H1 (cell line): ENCODE measurements at regions not wholly inside any gene's neighbourhood (a gene's known extent, or its start where the extent isn't known, plus 50 kb on each side); places are given as distances from the start of the nearest gene placed in this dataset.

Source experiments
- CTCF ChIA-PET: fragments of 300-600 bp; sonication (Branson Sonifier 250); formaldehyde crosslinking; loops from one replicate; lab custom pipeline; 2021; ENCODE audit not compliant: partially characterized antibody; lab: Charles Lee
- POLR2A ChIA-PET: fragments of 300-600 bp; sonication (Branson Sonifier 250); formaldehyde crosslinking; loops from one replicate; lab custom pipeline; 2021; ENCODE audit warnings: inconsistent platforms; ENCODE audit not compliant: partially characterized antibody; lab: Charles Lee
- DNase-seq, 2 experiments: peaks; one replicate each; pipeline versions ENCODE4 v3.0.0 to v3.0.0-alpha.2; 2010 to 2022; ENCODE audit warnings: low spot score in 2 of 2, low read depth in 1 of 2, mixed read lengths in 1 of 2
- FAIRE-seq: peaks from 2 replicates; lab custom pipeline; 2011; peaks lifted over from hg19 to GRCh38; lab: Jason Lieb, UNC
- H2AFZ ChIP-seq: 2 replicates; pipeline ENCODE4 v1.8.1; 2012; ENCODE audit warnings: low read length, inconsistent platforms
- H2AK5ac ChIP-seq: 2 replicates; pipeline ENCODE4 v1.6.1; 2013; ENCODE audit warnings: low read depth, low read length
- H2BK120ac ChIP-seq: replicated peaks from 2 replicates; pipeline ENCODE3; 2013; ENCODE audit warnings: low read depth, low read length, inconsistent platforms
- H2BK12ac ChIP-seq: 2 replicates; pipeline ENCODE4 v1.6.1; 2013; ENCODE audit warnings: low read depth, low read length
- H2BK15ac ChIP-seq: 2 replicates; pipeline ENCODE4 v1.6.1; 2013; ENCODE audit warnings: low read length
- H2BK20ac ChIP-seq: 2 replicates; pipeline ENCODE4 v1.6.1; 2013; ENCODE audit warnings: low read length
- H2BK5ac ChIP-seq: 2 replicates; pipeline ENCODE4 v1.6.1; 2013; ENCODE audit warnings: low read depth, low read length
- H3K14ac ChIP-seq: 2 replicates; pipeline ENCODE4 v1.6.1; 2013; ENCODE audit warnings: inconsistent platforms; ENCODE audit not compliant: insufficient read length
- H3K18ac ChIP-seq: 2 replicates; pipeline ENCODE4 v1.6.1; 2013; ENCODE audit warnings: low read length; ENCODE audit errors: extremely low read depth
- H3K23ac ChIP-seq: 2 replicates; pipeline ENCODE4 v1.6.1; 2013; ENCODE audit warnings: inconsistent platforms; ENCODE audit not compliant: insufficient read length
- H3K23me2 ChIP-seq: 2 replicates; pipeline ENCODE4 v1.6.1; 2013; ENCODE audit warnings: low read depth, low read length
- H3K27ac ChIP-seq: 2 replicates; pipeline ENCODE4 v1.6.1; 2011; ENCODE audit warnings: low read depth, low read length, inconsistent platforms
- H3K27me3 ChIP-seq, 4 experiments: replicated peaks in 1 of 4; 1 replicate in 1 of 4; 2 replicates in 3 of 4; pipeline versions ENCODE4 v1.6.1 to v1.8.1; 2011 to 2013; ENCODE audit warnings: low read length in 3 of 4, mild to moderate bottlenecking in 3 of 4, inconsistent platforms in 2 of 4, mixed read lengths in 2 of 4, moderate library complexity in 1 of 4; ENCODE audit not compliant: control insufficient read depth in 3 of 4, insufficient read depth in 3 of 4; ENCODE audit errors: extremely low read depth in 1 of 4
- H3K36me3 ChIP-seq, 4 experiments: 2 replicates each; pipeline versions ENCODE4 v1.6.1 to v1.8.1; 2011 to 2013; ENCODE audit warnings: mild to moderate bottlenecking in 4 of 4, low read length in 3 of 4, moderate library complexity in 2 of 4, control low read depth in 1 of 4, inconsistent platforms in 1 of 4; ENCODE audit not compliant: insufficient read depth in 4 of 4, control insufficient read depth in 2 of 4
- H3K4ac ChIP-seq: replicated peaks from 2 replicates; pipeline ENCODE3; 2013; ENCODE audit warnings: low read length, low read depth, mixed read lengths, inconsistent platforms; ENCODE audit not compliant: insufficient read length
- H3K4me1 ChIP-seq, 4 experiments: replicated peaks in 1 of 4; 1 replicate in 1 of 4; 2 replicates in 3 of 4; pipeline versions ENCODE4 v1.6.1 to v1.8.1; 2011 to 2013; ENCODE audit warnings: low read length in 3 of 4, inconsistent platforms in 2 of 4, mixed read lengths in 1 of 4; ENCODE audit not compliant: insufficient read depth in 4 of 4, control insufficient read depth in 3 of 4
- H3K4me2 ChIP-seq, 2 experiments: 2 replicates each; pipeline versions ENCODE4 v1.6.1 to v1.8.1; 2011 to 2013; ENCODE audit warnings: low read depth in 2 of 2, low read length in 2 of 2, control low read depth in 1 of 2, inconsistent platforms in 1 of 2, mild to moderate bottlenecking in 1 of 2; ENCODE audit not compliant: insufficient read depth in 1 of 2
- H3K4me3 ChIP-seq, 4 experiments: fragments of 200-600, 300-600 bp in 1 of 4; sonication (generic), shearing (Covaris generic), sonication (Bioruptor Twin) in 1 of 4; 2 replicates each; pipeline versions ENCODE4 v1.5.1 to v1.8.1; 2011 to 2016; ENCODE audit warnings: low read length in 4 of 4, low read depth in 3 of 4, control low read depth in 2 of 4, inconsistent platforms in 2 of 4, mild to moderate bottlenecking in 2 of 4, mixed read lengths in 1 of 4, moderate library complexity in 1 of 4; ENCODE audit not compliant: insufficient read depth in 2 of 4; ENCODE audit errors: extremely low read depth in 1 of 4
- H3K56ac ChIP-seq: replicated peaks from 2 replicates; pipeline ENCODE3; 2013; ENCODE audit warnings: low read depth, mild to moderate bottlenecking, mixed read lengths, low read length, inconsistent platforms; ENCODE audit not compliant: insufficient read length
- H3K79me1 ChIP-seq: 2 replicates; pipeline ENCODE4 v1.6.1; 2013; ENCODE audit warnings: low read depth, low read length, control low read depth
- H3K79me2 ChIP-seq, 2 experiments: 2 replicates each; pipeline versions ENCODE4 v1.6.1 to v1.8.1; 2012 to 2013; ENCODE audit warnings: low read length in 2 of 2, mild to moderate bottlenecking in 2 of 2, inconsistent platforms in 1 of 2; ENCODE audit not compliant: insufficient read depth in 2 of 2, control insufficient read depth in 1 of 2
- H3K9ac ChIP-seq, 4 experiments: replicated peaks in 1 of 4; 1 replicate in 1 of 4; 2 replicates in 3 of 4; pipeline versions ENCODE4 v1.6.1 to v1.8.1; 2011 to 2013; ENCODE audit warnings: low read depth in 3 of 4, low read length in 3 of 4, control low read depth in 2 of 4, mild to moderate bottlenecking in 2 of 4, moderate library complexity in 2 of 4, inconsistent platforms in 1 of 4; ENCODE audit errors: extremely low read depth in 1 of 4
- H3K9me3 ChIP-seq, 2 experiments: 2 replicates each; pipeline versions ENCODE4 v1.6.1 to v1.8.1; 2012 to 2013; ENCODE audit warnings: mild to moderate bottlenecking in 2 of 2, moderate library complexity in 2 of 2, control low read depth in 1 of 2, inconsistent platforms in 1 of 2, low read depth in 1 of 2, low read length in 1 of 2, mixed read lengths in 1 of 2; ENCODE audit not compliant: insufficient read depth in 2 of 2
- H4K20me1 ChIP-seq, 2 experiments: replicated peaks in 1 of 2; 2 replicates each; pipeline versions ENCODE3 to v1.8.1; 2011 to 2013; ENCODE audit warnings: inconsistent platforms in 2 of 2, low read length in 2 of 2, mild to moderate bottlenecking in 1 of 2; ENCODE audit not compliant: insufficient read depth in 2 of 2, control insufficient read depth in 1 of 2
- H4K5ac ChIP-seq: 2 replicates; pipeline ENCODE4 v1.6.1; 2013; ENCODE audit warnings: low read length, low read depth, mixed read lengths, inconsistent platforms; ENCODE audit not compliant: insufficient read length
- H4K8ac ChIP-seq: 2 replicates; pipeline ENCODE4 v1.8.0; 2013; ENCODE audit warnings: mild to moderate bottlenecking, moderate library complexity, low read length, inconsistent platforms; ENCODE audit not compliant: insufficient read depth; ENCODE audit errors: extremely low read depth
- H4K91ac ChIP-seq: replicated peaks from 2 replicates; pipeline ENCODE3; 2013; ENCODE audit warnings: low read length, mixed read lengths, inconsistent platforms; ENCODE audit not compliant: insufficient read length
- BCL11A ChIP-seq, 2 experiments: IDR thresholded peaks; one replicate each; pipeline ENCODE4 v1.6.1; 2011; ENCODE audit warnings: low read depth in 2 of 2, low read length in 2 of 2, mild to moderate bottlenecking in 2 of 2
- NRF1 ChIP-seq: IDR thresholded peaks from 2 replicates; pipeline ENCODE4 v1.6.1; 2011; ENCODE audit warnings: mild to moderate bottlenecking, low read depth, low read length, improper control_type of control experiment
- RNF2 ChIP-seq: fragments of 200-900, 300-1000 bp; sonication (generic); IDR thresholded peaks from 2 replicates; pipeline ENCODE4 v1.7.1; 2016; ENCODE audit warnings: borderline replicate concordance, low read depth, mild to moderate bottlenecking, antibody characterized with exemption, low read length; ENCODE audit not compliant: poor library complexity, severe bottlenecking; ENCODE audit errors: missing control alignments
- TCF12 ChIP-seq: IDR thresholded peaks from 2 replicates; pipeline ENCODE4 v1.6.1; 2011; ENCODE audit warnings: low read depth, mild to moderate bottlenecking, low read length
- WGBS, 2 experiments: shearing (Covaris generic) in 1 of 2; methylation state at CpG; one replicate each; pipeline versions ENCODE4 v1.1.6 to v1.1.7; 2013 to 2015; ENCODE audit warnings: low lambda C conversion rate in 2 of 2, mixed read lengths in 2 of 2, inconsistent platforms in 1 of 2, low coverage in 1 of 2, missing lambda C conversion rate in 1 of 2; ENCODE audit not compliant: insufficient replicate concordance in 2 of 2, insufficient coverage in 1 of 2, insufficient read length in 1 of 2; ENCODE audit errors: extremely low coverage in 1 of 2, missing lambda C conversion rate in 1 of 2; 5-methylcytosine and 5-hydroxymethylcytosine counted together
- TF ChIP-seq, protein P1 (sequence below): IDR thresholded peaks from 2 replicates; pipeline ENCODE4 v1.6.1; 2012; ENCODE audit warnings: inconsistent platforms

DNA sequence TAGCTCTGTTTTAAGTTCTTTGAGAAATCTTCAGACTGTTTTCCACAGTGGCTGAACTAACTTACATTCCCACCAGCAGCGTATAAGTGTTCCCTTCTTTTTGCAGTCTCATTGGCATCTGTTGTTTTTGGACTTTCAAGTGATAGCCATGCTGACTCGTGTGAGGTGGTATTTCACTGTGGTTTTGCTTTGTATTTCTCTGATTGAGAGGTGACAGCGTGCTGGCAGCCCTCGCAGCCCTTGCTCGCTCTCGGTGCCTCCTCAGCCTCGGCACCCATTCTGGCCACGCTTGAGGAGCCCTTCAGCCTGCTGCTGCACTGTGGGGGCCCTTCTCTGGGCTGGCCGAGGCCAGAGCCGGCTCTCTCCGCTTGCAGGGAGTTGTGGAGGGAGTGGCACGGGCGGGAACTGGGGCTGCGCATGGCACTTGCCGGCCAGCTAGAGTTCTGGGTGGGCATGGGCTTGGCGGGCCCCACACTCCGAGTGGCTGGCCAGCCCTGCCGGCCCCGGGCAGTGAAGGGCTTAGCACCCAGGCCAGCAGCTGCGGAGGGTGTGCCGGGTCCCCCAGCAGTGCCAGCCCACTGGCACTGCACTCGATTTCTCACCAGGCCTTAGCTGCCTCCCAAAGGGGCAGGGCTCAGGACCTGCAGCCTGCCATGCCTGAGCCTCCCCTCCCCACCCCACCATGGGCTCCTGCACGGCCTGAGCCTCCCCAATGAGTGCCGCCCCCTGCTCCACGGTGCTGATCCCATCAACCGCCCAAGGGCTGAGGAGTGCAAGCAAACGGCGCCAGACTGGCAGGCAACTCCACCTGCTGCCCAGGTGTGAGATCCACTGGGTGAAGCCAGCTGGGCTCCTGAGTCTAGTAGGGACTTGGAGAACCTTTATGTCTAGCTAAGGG is 151.8 kb downstream of the IRS1 start:
- no peak overlapping the region for H3K14ac ChIP-seq
- POLR2A ChIA-PET = no interaction called here
- H3K23me2 ChIP-seq = no peaks in the 10 kb centered on the region
- H2BK120ac ChIP-seq = no peak overlapping the region
- DNase-seq = no peak
- no peak for TF ChIP-seq RNF2
- TF ChIP-seq, protein P1, sequence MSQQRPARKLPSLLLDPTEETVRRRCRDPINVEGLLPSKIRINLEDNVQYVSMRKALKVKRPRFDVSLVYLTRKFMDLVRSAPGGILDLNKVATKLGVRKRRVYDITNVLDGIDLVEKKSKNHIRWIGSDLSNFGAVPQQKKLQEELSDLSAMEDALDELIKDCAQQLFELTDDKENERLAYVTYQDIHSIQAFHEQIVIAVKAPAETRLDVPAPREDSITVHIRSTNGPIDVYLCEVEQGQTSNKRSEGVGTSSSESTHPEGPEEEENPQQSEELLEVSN = no peak
- TF ChIP-seq BCL11A (IDR thresholded peaks at IDR 0.05; ENCODE audit: low read depth in 2 of 2, low read length in 2 of 2) = no peak
- no peak for TF ChIP-seq TCF12
- no peak for TF ChIP-seq NRF1
- no peak overlapping the region for H3K4me2 ChIP-seq
- CTCF ChIA-PET = interaction anchor here (0.8 kb wide), 1 partner anchor 46 kb away, joined by 3 read pairs; no protein-coding TSS in a partner anchor
- H3K18ac ChIP-seq = no peak overlapping the region
- no peaks in the 10 kb centered on the region for H3K27me3 ChIP-seq
- no peak overlapping the region for H3K23ac ChIP-seq
- H2BK5ac ChIP-seq = no peak overlapping the region
- no peak overlapping the region for H2BK20ac ChIP-seq
- H3K27ac ChIP-seq = no peak overlapping the region
- no peak overlapping the region for H3K4me3 ChIP-seq
- no peak overlapping the region for H4K91ac ChIP-seq
- H3K4ac ChIP-seq = no peak overlapping the region
- H2AFZ ChIP-seq = no peak overlapping the region
- H3K9ac ChIP-seq = no peak overlapping the region
- H4K8ac ChIP-seq = no peak overlapping the region
- 84% methylated on average over 23 of the region's 28 CpGs; no CpG with 5 or more reads in 1 of the 2 experiments for WGBS, 2 experiments
- H3K79me2 ChIP-seq = no peaks in the 10 kb centered on the region
- no peak overlapping the region for H2AK5ac ChIP-seq
- FAIRE-seq = no peak
- H3K79me1 ChIP-seq = no peaks in the 10 kb centered on the region
- peaks cover 8 to 9% of the 10 kb centered on the region in 2 experiments; a peak in 3 of 4 replicates for H3K9me3 ChIP-seq
- no peaks in the 10 kb centered on the region for H3K36me3 ChIP-seq
- no peak overlapping the region for H4K5ac ChIP-seq
- no peak overlapping the region for H2BK12ac ChIP-seq
- no peak overlapping the region for H2BK15ac ChIP-seq
- peaks cover 0 to 10% (median 5%) of the 10 kb centered on the region in 4 experiments; a peak in 5 of 7 replicates for H3K4me1 ChIP-seq
- no peaks in the 10 kb centered on the region for H4K20me1 ChIP-seq
- H3K56ac ChIP-seq = no peak overlapping the region
